SK-N-SH (cell line): ENCODE measurements at regions not wholly inside any gene's neighbourhood (a gene's known extent, or its start where the extent isn't known, plus 50 kb on each side); places are given as distances from the start of the nearest gene placed in this dataset.

ENCODE experiments used
- CTCF ChIA-PET: fragments of 300-600, 350-600 bp; formaldehyde crosslinking; extraction: SDS; loops from one replicate; lab custom pipeline; 2021; lab: Yijun Ruan, JAX
- POLR2A ChIA-PET: fragments of 350-600 bp; sonication (Branson Sonifier 250); formaldehyde crosslinking; extraction: SDS; loops from one replicate; lab custom pipeline; 2020; ENCODE audit warnings: antibody characterized with exemption, inconsistent platforms; lab: Yijun Ruan, JAX
- DNase-seq: peaks from one replicate; pipeline ENCODE4 v3.0.0; 2012
- H2AFZ ChIP-seq: fragments of 200-600 bp; sonication (generic); 2 replicates; pipeline ENCODE4 v1.8.1; 2016; ENCODE audit warnings: antibody characterized with exemption, mild to moderate bottlenecking, low read depth
- H3F3A ChIP-seq: fragments of 200-600 bp; sonication (generic); replicated peaks from 2 replicates; pipeline ENCODE3; 2016; ENCODE audit warnings: antibody characterized with exemption, mild to moderate bottlenecking; ENCODE audit not compliant: insufficient read depth
- H3K27ac ChIP-seq, 2 experiments: fragments of 200-500 bp in 1 of 2; fragments of 200-600 bp in 1 of 2; sonication (Bioruptor generic) in 1 of 2; sonication (generic), shearing (Covaris generic) in 1 of 2; 2 replicates each; pipeline versions ENCODE4 v1.5.1 to v1.6.1; 2014 to 2016; ENCODE audit warnings: low read depth in 2 of 2, inconsistent platforms in 1 of 2, low read length in 1 of 2, mild to moderate bottlenecking in 1 of 2, mixed read lengths in 1 of 2
- H3K27me3 ChIP-seq: fragments of 200-600 bp; sonication (generic), shearing (Covaris generic); 2 replicates; pipeline ENCODE4 v1.6.1; 2016; ENCODE audit warnings: mixed run types; ENCODE audit not compliant: insufficient read depth
- H3K36me3 ChIP-seq, 2 experiments: fragments of 200-500 bp in 1 of 2; fragments of 200-600 bp in 1 of 2; sonication (Bioruptor generic) in 1 of 2; sonication (generic) in 1 of 2; replicated peaks in 1 of 2; 2 replicates each; pipeline versions ENCODE3 to v1.5.1; 2014 to 2016; ENCODE audit warnings: low read length in 1 of 2, mild to moderate bottlenecking in 1 of 2; ENCODE audit not compliant: insufficient read depth in 2 of 2, control insufficient read depth in 1 of 2
- H3K4me1 ChIP-seq, 2 experiments: fragments of 200-500 bp in 1 of 2; fragments of 200-600 bp in 1 of 2; sonication (Bioruptor generic) in 1 of 2; sonication (generic), shearing (Covaris generic) in 1 of 2; 2 replicates each; pipeline versions ENCODE4 v1.5.1 to v1.6.1; 2014 to 2016; ENCODE audit warnings: low read depth in 1 of 2, low read length in 1 of 2, mixed run types in 1 of 2; ENCODE audit not compliant: insufficient read depth in 2 of 2, control insufficient read depth in 1 of 2
- H3K4me2 ChIP-seq: fragments of 200-600 bp; sonication (generic), shearing (Covaris generic); 2 replicates; pipeline ENCODE4 v1.6.1; 2017; ENCODE audit warnings: mixed run types
- H3K4me3 ChIP-seq, 2 experiments: fragments of 200-500 bp in 1 of 2; fragments of 200-600 bp in 1 of 2; sonication (Bioruptor generic) in 1 of 2; sonication (generic), shearing (Covaris generic) in 1 of 2; 2 replicates each; pipeline versions ENCODE4 v1.5.1 to v1.8.1; 2014 to 2016; ENCODE audit warnings: low read depth in 2 of 2, inconsistent platforms in 1 of 2, low read length in 1 of 2, mild to moderate bottlenecking in 1 of 2, mixed read lengths in 1 of 2, moderate library complexity in 1 of 2
- H3K79me2 ChIP-seq: fragments of 200-600 bp; sonication (generic); 2 replicates; pipeline ENCODE4 v1.8.1; 2017; ENCODE audit warnings: mild to moderate bottlenecking; ENCODE audit not compliant: insufficient read depth
- H3K9ac ChIP-seq: fragments of 200-600 bp; sonication (generic); 2 replicates; pipeline ENCODE4 v1.6.1; 2017; ENCODE audit warnings: mixed run types
- H3K9me2 ChIP-seq: fragments of 200-600 bp; sonication (generic); 2 replicates; pipeline ENCODE4 v1.6.1; 2017; ENCODE audit warnings: mixed run types
- H3K9me3 ChIP-seq: fragments of 200-600 bp; sonication (generic); 2 replicates; pipeline ENCODE4 v1.6.1; 2017; ENCODE audit warnings: mixed run types, mild to moderate bottlenecking, moderate library complexity
- H4K20me1 ChIP-seq: fragments of 200-600 bp; sonication (generic); 2 replicates; pipeline ENCODE4 v1.6.1; 2017; ENCODE audit warnings: mild to moderate bottlenecking, mixed run types; ENCODE audit not compliant: insufficient read depth
- CTCF ChIP-seq: fragments of 200-600 bp; sonication (generic); IDR thresholded peaks from 2 replicates; pipeline ENCODE4 v1.6.1; 2017; ENCODE audit warnings: antibody characterized with exemption, mild to moderate bottlenecking, moderate library complexity
- FOSL2 ChIP-seq: IDR thresholded peaks from 2 replicates; pipeline ENCODE4 v1.4.0; 2012; ENCODE audit warnings: low read depth, mild to moderate bottlenecking, moderate library complexity, borderline replicate concordance
- FOXM1 ChIP-seq: IDR thresholded peaks from 2 replicates; pipeline ENCODE4 v1.4.0; 2012; ENCODE audit warnings: low read depth, mild to moderate bottlenecking
- IRF3 ChIP-seq: fragments of 150-350 bp; IDR thresholded peaks from 2 replicates; pipeline ENCODE4 v1.6.1; 2016; ENCODE audit warnings: mild to moderate bottlenecking, low read depth, low read length
- MAX ChIP-seq: IDR thresholded peaks from 2 replicates; pipeline ENCODE4 v1.4.0; 2012; ENCODE audit warnings: low read depth
- NFIC ChIP-seq: IDR thresholded peaks from 2 replicates; pipeline ENCODE4 v1.4.0; 2012; ENCODE audit warnings: borderline replicate concordance
- NRF1 ChIP-seq: IDR thresholded peaks from 2 replicates; pipeline ENCODE4 v1.6.1; 2012; ENCODE audit warnings: low read depth, mild to moderate bottlenecking, low read length
- PBX3 ChIP-seq: IDR thresholded peaks from 2 replicates; pipeline ENCODE4; 2012
- RAD21 ChIP-seq: IDR thresholded peaks from 2 replicates; pipeline ENCODE4 v1.6.1; 2012; ENCODE audit warnings: mild to moderate bottlenecking, low read length
- REST ChIP-seq: IDR thresholded peaks from 2 replicates; pipeline ENCODE4 v1.6.1; 2012; ENCODE audit warnings: mild to moderate bottlenecking, low read depth, low read length, moderate library complexity
- RFX5 ChIP-seq: IDR thresholded peaks from 2 replicates; pipeline ENCODE4 v1.6.1; 2012; ENCODE audit warnings: mild to moderate bottlenecking, improper control_type of control experiment, low read length
- SMC3 ChIP-seq: IDR thresholded peaks from 2 replicates; pipeline ENCODE4 v1.6.1; 2012; ENCODE audit warnings: low read depth, low read length, improper control_type of control experiment
- TAF1 ChIP-seq: IDR thresholded peaks from 2 replicates; pipeline ENCODE4 v1.6.1; 2012; ENCODE audit warnings: low read depth, mild to moderate bottlenecking, low read length, moderate library complexity, borderline replicate concordance
- TCF12 ChIP-seq: IDR thresholded peaks from 2 replicates; pipeline ENCODE4 v1.4.0; 2012
- WGBS: methylation state at CpG from one replicate; pipeline ENCODE4 v1.1.6; 2017; ENCODE audit warnings: low lambda C conversion rate; 5-methylcytosine and 5-hydroxymethylcytosine counted together

- Histone ChIP-seq H3K9me2 (no peaks in the 10 kb centered on the region), H3K4me1 (no peaks in the 10 kb centered on the region), H3K27me3 (no peaks in the 10 kb centered on the region), H3K27ac (no peak overlapping the region), H3K9me3 (no peaks in the 10 kb centered on the region; the same call in 1 of the 2 replicates), H2AFZ (no peak overlapping the region), H3K4me2 (no peak overlapping the region), H3K79me2 (no peaks in the 10 kb centered on the region), H3F3A (no peaks in the 10 kb centered on the region), H3K4me3 (no peak overlapping the region), H3K9ac (no peak overlapping the region), H3K36me3 (no peaks in the 10 kb centered on the region), H4K20me1 (no peaks in the 10 kb centered on the region)
- DNase-seq = no peak
- ChIA-PET CTCF (no interaction called here), POLR2A (no interaction called here)
- no peak for TF ChIP-seq MAX
- TF ChIP-seq NFIC = no peak
- TF ChIP-seq PBX3 = no peak
- TF ChIP-seq REST = no peak
- TF ChIP-seq FOSL2 = no peak
- TF ChIP-seq IRF3 = no peak
- no peak for TF ChIP-seq RFX5
- no peak for TF ChIP-seq NRF1
- TF ChIP-seq TAF1 = no peak
- TF ChIP-seq FOXM1 = no peak
- WGBS = 0% methylated on average over 1 of the region's 1 CpG
These were observed 908.4 kb upstream of the NOVA1 start for GRCh38 chr14:27506272-27506671.

GRCh38 chr14:27528328-27528727 lies 930.5 kb upstream of the NOVA1 start:
- Histone ChIP-seq H4K20me1 (no peaks in the 10 kb centered on the region), H3K9ac (no peak overlapping the region)
- peak; percentile 79 for TF ChIP-seq RAD21
- no peak for TF ChIP-seq TAF1
- TF ChIP-seq TCF12 = no peak
- peak; percentile 48; the same call in 1 of the 2 replicates for TF ChIP-seq SMC3
- peak; percentile 60 for TF ChIP-seq CTCF
- TF ChIP-seq, all 33 proteins: peak for 3
- Histone ChIP-seq H3K4me3 (no peak overlapping the region; a peak in 1 of 4 replicates), H3K27me3 (no peaks in the 10 kb centered on the region), H3K4me1 (no peaks in the 10 kb centered on the region), H3K36me3 (no peaks in the 10 kb centered on the region), H2AFZ (no peak overlapping the region), H3K79me2 (no peaks in the 10 kb centered on the region), H3K27ac (no peak overlapping the region), H3K9me3 (no peaks in the 10 kb centered on the region; the same call in 1 of the 2 replicates), H3K4me2 (no peak overlapping the region), H3K9me2 (no peaks in the 10 kb centered on the region), H3F3A (no peaks in the 10 kb centered on the region)
- WGBS = 0% methylated on average over 1 of the region's 1 CpG
- POLR2A ChIA-PET = no interaction called here
- DNase-seq = peak; percentile 37
- CTCF ChIA-PET = no interaction called here
